Activated CD8-positive, alpha-beta memory T cell treated with anti-CD3 and anti-CD28 coated beads, Interleukin-2, amount 50 U/mL, for 24 hours (primary cell): ENCODE measurements at regions not wholly inside any gene's neighbourhood (a gene's known extent, or its start where the extent isn't known, plus 50 kb on each side); places are given as distances from the start of the nearest gene placed in this dataset.
"Not testable (repeated sequence)": the region's sequence is repeated elsewhere in the genome, so short reads cannot be mapped to it uniquely, and the experiment has no call there.

Source experiments
- DNase-seq: peaks from one replicate; pipeline ENCODE4 v3.0.0-alpha.2; 2020; ENCODE audit errors: extremely low read depth

DNA sequence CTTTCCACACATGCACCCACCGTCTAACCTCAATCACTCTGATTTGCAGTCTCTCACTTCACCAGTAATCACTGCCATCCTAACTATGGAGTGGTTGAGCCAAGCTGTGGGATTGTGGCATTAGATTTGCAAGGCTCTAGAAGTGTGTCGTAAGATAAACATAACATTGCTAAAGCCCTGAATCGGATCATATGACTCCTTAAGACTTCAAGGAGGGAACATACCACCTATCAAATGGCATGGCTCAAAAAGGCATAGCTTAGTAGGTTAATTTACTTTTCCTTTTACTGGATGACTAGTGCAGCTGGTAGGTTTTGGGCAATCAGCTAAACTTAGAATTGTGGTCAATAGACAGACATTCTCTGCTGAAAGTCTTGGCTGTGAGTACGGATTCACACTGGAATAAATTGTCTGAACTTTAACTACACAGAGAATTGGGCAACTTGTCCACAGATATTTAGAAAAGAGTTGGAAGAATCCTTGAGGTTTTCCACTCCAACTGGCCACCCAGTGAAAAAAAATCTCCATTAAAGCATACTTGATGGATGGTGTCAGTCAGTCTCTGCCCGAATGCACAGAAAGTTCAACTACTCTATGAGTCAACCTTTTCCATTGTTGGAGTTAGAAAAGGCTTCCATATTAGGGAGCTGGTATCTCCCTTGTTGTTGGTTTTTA lies 476.7 kb upstream of the CBLB start:
- no peak for DNase-seq

DNA sequence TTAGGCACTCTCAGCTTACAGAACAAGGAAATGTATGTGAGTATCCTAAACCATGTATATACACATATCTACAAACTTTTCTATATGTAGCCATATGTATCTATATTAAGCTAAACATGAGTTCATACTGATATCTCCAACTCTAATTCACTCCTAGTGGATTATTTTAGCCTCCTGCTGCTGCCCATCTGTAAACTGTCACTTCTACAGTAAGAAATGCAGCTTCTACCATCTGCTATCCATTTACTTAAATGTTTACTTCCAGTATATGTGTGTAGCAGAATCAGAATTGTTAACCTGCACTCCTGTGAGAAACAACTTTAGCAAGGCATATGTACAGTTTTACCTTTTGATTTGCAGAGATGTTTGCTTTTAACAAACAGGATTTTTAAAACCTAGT lies 478.5 kb upstream of the CBLB start:
- no peak for DNase-seq

DNA sequence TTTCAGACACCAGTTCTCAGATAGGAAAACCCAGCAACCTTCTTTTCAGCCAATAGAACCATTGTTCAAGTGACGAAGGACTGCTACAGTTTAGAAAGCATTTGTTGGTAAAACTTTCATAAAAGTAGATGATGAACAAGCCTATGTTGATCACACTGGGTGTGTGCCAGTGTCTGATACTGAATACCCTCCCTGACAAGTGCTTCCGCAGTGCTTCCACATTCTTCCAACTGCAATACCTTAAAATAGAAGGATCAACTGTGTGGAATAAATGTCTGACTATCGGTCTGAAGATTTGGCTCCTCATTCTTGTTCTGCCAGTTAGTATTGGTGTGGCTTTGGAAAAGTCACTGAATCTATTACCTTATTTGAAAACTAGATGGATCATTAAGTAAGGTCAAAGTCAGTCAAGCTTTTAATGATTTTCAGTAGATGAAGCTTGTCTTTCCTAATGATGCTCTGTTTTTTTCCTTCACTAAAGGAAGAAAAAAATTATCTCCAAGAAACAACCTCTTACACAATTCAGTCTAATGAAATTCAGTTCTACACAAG lies 479.4 kb upstream of the CBLB start:
- no peak for DNase-seq

DNA sequence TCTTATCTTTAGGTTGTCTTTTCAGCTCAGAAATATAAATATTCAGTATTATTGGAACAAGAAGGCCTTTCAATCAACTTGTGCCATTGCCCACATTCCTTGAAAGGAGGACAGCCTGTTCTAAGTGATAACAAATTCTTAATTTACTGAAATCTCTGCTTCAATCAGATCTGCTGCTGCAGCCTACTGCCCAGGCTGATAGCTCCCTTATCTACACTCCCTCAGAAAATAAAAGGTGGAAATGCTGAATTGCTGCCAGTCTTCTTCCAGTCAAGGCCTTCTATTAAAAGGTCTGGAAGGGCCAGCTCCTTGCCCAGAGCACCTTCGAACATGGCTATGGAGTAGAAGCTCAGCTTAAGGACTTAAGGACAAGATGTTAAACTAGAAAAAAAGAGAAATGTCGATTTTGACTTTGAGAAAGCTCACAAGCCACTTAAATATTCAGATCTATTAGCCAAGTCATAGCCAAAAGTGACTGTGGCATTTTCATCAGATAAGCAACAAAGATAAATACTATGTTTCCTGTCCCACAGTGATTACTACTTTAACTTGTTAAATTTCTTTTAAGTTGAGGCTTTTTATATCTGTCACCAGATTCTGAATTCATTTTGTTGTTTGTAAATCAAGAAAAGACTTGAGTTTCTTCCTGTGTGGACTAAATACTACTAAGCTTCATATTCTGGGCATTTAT lies 480.5 kb upstream of the CBLB start:
- no peak for DNase-seq

DNA sequence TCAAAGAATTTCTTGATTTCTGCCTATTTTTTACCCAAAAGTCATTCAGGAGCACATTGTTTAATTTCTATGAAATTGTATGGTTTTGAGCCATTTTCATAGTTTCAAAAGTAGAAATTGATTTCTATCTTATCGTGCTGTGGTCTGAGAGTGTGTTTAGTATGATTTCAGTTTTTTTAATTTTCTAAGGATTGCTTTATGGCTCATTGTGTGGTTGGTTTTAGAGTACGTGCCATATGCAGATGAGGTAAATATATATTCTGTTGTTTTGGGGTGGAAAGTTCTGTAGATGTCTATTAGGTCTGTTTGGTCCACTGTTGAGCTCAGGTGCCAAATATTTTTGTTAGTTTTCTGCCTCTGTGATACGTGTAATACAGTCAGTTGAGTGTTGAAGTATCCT lies 487.1 kb upstream of the CBLB start:
- no peak for DNase-seq

DNA sequence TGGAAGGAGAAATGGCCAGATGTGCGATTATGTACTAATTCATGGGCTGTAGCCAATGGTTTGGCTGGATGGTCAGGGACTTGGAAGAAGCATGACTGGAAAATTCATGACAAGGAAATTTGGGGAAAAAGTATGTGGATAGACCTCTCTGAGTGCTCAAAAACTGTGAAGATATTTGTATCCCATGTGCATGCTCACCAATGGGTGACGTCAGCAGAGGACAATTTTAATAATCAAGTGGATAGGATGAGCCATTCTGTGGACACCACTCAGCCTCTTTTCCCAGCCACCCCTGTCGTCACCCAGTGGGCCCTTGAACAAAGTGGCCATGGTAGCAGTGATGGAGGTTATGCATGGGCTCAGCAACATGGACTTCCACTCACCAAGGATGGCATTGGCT lies 490.9 kb upstream of the CBLB start:
- no peak for DNase-seq

DNA sequence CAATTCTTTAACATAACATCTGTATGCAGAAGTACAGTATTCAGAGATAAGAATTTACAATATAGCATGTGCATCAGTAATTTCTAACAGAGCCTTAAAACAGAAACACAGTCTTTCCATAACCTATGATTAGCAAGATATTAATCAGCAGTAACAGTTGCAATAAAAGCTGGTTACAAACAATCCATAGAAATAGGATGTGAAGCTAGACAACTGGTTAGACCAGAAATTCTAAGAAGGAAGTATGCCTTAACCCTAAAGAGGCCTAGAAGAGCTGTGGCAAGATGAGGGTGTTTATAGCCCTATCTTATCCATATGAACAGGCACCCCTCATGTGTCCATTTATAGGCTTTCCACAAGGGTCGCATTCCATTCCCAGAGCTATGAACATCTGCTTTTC lies 492.1 kb upstream of the CBLB start:
- DNase-seq = not testable (repeated sequence)

DNA sequence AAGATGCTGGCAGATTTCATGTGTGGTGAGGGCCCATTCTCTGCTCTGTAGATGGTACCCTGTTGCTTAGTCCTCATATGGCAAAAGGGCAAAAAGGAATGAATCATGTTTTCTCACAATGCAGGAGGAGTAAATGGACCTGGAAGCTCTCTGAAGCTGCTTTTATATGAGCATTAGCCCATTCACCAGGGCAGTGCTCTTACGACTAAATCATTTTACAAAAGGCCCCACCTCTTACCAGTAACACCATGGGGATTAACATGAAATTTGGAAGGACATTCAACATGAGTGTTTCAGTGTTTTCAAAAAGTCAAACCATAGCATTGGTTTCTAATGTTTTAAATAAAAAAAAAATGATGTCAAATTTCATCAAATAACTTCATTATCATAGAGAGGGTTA lies 495.7 kb upstream of the CBLB start:
- no peak for DNase-seq

DNA sequence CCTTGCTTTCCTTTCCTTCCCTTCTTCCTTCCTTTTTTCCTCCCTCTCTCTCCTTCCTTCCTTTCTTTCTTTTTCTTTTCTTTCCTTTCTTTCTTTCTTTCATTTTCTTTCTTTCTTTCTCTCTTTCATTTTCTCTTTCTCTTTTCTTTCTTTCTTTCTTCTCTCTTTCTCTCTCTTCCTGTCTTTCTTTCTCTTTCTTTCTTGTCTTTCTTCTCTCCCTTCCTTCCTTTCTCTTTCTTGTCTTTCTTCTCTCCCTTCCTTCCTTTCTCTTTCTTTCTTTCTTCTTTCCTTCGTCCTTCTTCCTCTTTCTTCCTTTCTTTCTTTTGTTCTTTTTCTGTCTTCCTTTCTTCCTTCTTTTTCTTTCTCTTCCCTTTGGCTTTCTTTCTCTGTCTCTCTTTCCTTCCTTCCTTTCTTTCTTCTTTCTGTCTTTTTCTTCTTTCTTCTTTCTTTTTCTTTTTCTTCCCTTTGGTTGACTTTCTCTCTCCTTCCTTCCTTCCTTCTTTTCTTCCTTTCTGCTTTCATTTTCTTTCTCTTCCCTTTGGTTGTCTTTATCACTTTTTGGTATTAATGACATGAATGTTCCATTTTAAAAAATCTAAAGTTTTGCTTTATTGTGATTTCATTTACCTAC lies 496.4 kb upstream of the CBLB start:
- DNase-seq = no peak

DNA sequence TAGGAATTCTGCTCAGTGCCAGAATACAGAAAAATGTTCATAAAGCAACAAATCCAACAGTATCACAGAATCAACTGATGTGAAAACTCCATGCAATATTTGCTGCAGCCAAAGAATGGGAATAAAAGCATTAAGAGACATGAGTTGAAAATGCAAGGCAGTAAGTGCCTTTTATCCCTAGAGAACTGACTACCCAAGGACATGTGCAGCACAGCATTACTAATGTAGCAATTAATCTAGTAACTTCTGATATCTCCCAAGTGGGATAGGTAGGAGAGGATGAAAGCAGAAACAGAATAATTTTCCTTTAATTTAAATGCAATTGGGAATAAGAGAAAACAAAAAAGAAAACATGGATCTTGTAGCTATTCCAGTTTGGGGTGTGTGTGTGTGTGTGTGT lies 497.5 kb upstream of the CBLB start:
- DNase-seq = no peak

DNA sequence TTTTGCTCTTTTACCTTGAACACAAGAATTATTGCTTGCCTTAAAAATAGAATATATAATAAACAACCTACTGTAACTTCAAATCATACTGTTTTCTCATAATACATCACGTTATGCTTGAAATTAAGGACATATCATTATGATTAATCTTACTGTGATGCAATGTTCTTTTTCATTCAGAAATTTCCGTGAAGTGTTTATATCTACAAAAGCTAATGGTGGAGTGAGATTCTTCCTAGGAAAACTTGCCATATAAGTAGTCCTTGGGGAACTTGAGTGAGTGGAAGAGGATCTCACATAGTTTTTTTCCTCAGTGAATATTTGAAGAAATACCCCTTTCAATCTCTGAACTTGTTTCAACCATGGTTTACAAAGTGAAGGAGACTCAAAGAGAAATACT lies 498.7 kb upstream of the CBLB start:
- DNase-seq = no peak

DNA sequence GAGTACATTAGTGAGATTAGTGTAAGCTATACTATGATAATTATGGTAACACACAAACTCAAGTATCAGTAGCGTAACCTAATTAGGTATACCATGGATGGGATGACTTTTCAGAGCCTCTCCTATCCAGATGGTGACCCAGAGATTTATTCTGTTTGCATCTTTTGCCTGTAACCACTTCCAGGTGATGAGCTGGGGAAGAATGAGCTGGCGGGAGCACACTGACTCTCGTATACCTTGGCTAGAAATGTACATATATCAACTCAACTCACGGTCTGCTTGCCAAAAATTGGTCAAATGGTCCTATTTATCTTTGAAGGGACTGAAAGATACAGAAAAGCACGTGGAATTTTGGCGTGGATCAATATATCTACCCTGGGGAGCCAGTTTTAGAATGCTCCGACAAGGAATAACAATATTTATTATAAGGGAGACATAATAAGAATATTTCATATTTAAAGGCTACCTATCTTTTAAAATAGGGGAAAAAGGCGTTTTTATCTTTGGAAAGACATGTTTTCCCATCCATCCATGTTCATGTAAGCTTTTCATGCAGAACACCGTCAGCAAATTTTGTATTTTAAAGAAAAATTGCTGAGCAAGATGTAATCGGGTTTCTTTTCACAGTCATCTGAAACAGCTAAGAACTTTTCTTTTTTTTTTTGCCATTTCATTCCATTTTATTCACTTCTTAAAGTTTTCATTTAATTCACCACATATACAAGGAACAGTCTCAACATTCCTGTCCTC lies 502.6 kb upstream of the CBLB start:
- DNase-seq = no peak

DNA sequence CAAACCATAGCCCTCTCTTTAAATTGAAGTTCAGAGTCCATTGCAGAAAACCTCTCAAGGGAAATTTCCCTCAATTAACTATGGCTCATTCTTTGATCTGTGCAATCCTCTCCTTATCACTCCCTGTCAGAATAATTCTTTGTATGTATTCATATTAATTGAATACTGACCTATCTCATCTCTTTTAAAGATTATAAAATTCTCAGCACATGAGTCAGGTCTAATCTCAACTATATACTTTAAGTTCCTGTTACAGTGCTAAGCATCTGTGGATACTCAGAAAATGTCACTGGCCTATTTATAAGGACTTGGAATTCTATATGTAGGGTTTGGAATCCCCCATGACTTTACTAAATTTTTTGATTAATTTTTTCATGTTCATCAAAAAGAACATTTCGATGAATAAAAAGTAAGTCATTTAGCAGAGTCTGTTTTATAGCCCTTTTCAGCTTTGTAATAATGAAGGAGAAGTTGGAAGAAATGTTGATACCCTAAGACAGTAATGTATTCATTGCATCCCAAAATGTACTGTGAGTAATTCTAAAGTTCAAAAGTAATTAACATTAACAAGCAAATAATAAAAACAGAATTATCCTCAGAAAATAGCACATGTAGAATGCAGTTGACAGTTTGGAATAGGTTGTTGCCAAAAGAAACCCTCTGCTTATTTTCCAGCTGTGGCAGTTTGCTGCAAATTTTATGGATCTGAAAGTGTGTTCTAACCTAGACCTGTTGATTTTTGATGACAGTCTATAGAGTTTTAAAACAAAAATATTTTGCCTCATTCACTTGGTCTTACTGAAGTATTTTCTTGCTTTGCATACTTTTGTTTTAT lies 503.4 kb upstream of the CBLB start:
- DNase-seq = no peak

DNA sequence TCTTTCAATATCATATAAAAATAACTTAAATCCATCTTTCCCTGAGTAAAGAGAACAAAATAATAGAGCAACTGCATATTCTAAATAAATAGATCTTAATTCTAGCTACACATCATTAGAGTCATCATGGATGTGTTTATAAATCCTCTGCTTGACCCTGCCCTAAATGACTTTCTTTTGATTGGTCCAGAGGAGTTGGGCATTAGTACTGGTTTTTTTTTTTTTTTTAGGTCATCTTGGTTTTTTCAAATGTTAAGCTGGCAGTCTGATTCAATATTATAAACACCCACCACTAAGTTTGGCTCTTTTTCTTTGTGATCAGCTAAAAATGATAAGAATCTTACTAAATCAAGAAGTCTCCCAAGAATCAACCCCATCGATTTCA lies 504.0 kb upstream of the CBLB start:
- no peak for DNase-seq

DNA sequence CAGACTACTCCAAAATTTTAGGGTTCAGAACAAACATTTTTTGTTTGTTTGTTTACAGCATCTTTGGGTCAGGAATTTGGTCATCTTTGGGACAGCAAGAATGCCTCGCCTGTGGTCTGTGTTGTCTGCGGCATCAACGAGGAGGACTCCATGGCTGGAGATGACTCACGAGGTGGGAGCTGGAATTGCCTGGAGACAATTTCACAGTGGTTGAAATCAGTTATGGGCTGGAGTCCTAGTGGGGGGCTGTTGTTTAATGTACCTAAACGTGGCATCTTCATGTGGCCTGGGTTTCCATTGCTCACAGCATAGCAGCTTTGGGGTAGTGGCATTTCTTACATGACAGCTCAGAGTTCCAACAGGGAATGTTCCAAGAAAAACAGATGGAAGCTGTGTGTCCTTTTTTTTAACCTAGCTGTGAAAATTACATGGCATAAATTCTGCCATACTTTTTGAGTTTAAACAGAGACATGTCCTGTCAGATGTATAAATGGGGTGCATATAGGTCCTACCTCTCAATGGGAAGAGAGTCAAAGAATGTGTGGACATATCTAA lies 507.3 kb upstream of the CBLB start:
- DNase-seq = no peak

DNA sequence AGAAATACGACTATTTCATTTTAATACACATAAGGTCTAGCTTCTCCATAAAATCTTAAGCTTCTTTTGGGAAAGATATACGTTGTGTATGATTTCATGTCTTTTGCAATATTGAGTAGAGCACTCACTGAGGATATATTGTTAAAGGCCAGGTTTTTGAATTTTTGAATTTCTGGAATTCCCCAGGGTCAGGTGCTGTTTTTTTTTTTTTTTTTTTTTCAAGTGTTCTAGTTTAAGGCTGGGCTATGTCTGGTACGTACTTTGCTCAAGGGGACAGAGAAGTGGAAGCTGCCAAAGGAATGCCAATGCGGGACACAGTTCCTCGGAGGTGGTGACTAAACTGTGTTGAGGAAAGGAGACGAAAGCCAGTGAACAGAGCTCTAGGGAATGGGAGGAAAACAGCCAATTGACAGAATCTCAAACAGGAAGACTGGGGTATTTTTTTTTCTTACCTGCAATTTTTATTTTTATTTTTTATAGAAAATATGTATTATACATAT lies 510.5 kb upstream of the CBLB start:
- DNase-seq = no peak

DNA sequence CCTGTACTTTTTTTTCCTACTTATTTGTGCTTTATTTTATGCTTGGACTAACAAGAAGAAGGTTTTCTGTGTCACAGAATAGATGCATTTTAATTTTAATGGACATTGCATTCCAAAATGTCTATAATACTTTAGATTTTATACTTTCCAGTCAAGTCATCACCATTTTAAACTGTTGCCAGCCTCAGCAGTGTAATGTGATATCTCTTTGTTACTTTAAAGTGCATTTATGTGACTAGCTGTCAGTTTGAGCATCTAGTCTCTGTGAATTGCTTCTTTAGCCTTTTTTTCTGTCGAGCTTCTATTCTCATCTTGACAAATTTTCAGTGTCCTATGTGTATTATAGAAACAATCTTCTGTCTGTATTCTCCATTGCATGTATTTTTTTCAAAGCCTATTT lies 511.4 kb upstream of the CBLB start:
- DNase-seq = no peak

DNA sequence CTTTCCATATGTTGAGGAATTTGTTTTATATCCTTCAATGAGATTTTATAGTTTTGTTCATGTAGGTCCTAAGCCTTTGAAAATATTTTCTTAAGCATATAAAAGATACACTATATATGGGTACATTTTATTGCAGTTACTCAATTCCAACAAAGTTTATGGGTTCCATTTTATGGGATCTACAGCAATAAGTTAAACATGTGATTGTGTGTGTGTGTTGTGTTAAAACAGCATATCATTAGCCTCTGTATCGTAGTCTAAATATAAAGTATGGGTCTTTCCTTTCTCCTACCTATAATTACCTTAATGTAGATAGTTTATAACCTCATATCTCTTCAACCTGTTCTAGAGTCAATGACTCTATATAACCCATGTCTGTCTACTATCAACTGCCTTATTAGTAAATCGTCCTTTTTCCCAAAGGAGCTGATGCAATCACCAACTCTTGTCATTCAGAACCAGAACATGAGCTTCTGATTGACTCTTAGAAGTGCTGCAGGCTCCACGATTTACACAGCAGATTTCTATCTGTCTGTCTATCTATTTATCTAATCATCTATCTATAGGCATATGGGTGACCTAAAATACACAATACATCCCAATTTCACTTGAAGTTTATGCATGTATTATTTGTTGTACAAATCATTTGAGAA lies 512.6 kb upstream of the CBLB start:
- no peak for DNase-seq

DNA sequence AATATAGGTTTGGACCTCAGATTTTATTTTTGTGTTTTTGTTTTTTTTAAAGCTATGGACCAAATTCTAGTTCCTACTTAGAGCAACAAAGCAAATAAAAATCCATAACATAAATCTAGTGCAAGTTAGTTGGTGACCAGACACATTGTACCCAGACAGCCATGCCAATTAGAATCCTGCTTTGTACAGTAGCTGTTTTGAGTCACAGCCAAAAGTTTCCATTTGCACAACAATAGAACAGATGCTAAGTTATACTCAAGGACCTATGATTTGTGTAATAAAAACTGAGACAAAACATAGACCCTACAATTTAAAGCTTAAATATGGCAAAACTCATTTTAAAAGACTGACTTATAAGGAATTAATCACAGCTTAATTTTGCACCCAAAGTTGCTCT lies 513.1 kb upstream of the CBLB start:
- no peak for DNase-seq

DNA sequence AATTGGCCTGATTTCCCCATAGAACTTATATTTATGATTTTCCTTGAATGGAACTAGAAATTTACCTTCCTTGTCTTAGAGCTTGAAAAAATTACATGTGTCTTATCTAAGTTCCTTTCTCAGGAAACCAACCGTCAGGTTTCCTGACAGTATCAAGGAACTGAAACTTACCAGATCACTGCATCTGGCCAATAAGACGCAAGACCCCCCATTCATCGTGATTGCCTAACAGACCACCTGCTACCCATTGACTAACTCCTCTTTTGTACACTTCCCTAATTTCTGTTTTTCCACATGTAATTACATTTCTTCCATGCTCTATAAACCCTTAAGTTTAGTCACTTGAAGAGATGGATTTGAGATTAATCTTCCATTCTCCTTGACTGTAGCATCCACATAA lies 517.2 kb upstream of the CBLB start:
- DNase-seq = no peak

DNA sequence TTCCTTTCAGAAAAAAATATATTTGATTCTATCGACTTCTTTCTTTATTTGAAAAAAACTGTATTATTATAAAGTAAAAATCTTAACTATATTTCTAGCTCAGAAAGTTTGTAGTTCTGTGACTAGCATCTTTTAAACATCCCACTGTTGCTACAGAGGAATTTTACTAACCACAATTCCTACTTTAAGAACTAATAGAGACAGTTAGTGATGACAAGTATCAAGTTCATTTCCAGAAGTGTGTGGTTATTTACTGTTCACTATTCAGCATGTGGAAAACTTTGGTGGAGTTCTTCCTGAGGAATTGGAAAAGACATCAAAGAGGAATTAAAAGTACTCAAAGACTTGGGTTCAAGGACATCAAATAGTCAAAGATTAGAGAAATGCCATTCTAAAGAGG lies 524.1 kb upstream of the CBLB start:
- no peak for DNase-seq
